GM10266 (cell line): ENCODE measurements at regions not wholly inside any gene's neighbourhood (a gene's known extent, or its start where the extent isn't known, plus 50 kb on each side); places are given as distances from the start of the nearest gene placed in this dataset.

ENCODE experiments used
- DNase-seq: peaks from one replicate; pipeline ENCODE4 v3.0.0; 2012; ENCODE audit errors: extremely low spot score
- TF ChIP-seq, protein P1 (sequence below): IDR thresholded peaks from 2 replicates; pipeline ENCODE4 v1.5.1; 2012; ENCODE audit warnings: mild to moderate bottlenecking, low read depth; ENCODE audit not compliant: control insufficient read depth, insufficient read depth; ENCODE audit errors: missing control alignments

DNA sequence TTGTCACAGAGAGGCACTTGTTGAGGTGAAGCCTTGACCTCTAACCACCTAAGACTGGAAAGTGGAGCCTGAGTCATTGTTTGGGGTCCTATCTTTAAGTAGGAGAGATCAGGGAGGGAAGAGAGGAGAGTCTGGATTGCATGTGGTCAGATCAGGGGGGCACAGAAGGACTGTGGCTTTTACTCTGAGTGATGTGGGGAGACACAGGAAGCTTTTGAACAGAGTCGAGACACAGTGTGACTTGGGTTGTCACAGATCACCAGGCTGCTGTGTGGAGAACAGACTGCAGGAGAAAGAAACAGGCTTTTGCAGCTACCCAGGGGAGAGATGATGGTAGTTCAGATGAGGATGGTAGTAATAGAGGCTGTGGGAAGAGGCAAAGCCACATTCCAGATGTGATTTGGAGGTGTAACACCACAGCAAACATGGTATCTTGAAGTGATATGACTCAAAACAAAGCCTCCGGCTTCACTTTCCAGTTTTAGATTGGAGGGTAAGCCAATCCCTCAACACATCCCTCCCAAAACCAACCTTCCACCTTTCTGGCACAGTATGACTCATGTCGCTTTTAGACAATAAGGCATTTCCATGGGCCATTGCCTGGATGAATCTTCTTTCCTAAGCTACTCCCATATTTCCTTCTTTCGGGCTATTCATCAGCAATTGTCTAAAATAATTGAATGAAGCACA, 125.8 kb upstream of the SLC44A3 start:
- TF ChIP-seq, protein P1, sequence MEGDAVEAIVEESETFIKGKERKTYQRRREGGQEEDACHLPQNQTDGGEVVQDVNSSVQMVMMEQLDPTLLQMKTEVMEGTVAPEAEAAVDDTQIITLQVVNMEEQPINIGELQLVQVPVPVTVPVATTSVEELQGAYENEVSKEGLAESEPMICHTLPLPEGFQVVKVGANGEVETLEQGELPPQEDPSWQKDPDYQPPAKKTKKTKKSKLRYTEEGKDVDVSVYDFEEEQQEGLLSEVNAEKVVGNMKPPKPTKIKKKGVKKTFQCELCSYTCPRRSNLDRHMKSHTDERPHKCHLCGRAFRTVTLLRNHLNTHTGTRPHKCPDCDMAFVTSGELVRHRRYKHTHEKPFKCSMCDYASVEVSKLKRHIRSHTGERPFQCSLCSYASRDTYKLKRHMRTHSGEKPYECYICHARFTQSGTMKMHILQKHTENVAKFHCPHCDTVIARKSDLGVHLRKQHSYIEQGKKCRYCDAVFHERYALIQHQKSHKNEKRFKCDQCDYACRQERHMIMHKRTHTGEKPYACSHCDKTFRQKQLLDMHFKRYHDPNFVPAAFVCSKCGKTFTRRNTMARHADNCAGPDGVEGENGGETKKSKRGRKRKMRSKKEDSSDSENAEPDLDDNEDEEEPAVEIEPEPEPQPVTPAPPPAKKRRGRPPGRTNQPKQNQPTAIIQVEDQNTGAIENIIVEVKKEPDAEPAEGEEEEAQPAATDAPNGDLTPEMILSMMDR, result no peak
- no peak for DNase-seq

DNA sequence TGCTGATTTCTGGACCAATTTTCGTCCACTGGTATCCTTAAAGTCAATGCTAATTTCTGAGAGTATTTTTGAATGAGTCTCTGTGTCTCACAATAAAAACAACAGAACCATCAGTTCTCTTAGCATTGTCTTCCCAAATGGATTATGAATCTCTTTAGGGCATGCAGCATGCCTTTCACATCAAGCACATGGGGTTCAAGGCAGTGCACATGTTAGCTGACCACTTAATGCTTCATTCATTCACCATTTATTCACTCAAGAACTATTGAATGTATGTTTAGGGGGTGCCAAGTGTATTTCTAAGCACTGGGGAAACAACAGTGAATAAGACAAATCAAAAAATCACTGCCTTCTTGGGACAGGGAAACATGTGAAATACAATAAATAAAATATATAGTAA, 126.7 kb upstream of the SLC44A3 start:
- no peak for DNase-seq
- TF ChIP-seq, protein P1, result no peak

- TF ChIP-seq, protein P1, result no peak
- no peak for DNase-seq
Measured at GRCh38 chr1:94693029-94693428, 127.1 kb upstream of the SLC44A3 start.

- TF ChIP-seq, protein P1, result no peak
- no peak for DNase-seq
Measured at GRCh38 chr1:94688646-94689045, 131.5 kb upstream of the SLC44A3 start.

DNA sequence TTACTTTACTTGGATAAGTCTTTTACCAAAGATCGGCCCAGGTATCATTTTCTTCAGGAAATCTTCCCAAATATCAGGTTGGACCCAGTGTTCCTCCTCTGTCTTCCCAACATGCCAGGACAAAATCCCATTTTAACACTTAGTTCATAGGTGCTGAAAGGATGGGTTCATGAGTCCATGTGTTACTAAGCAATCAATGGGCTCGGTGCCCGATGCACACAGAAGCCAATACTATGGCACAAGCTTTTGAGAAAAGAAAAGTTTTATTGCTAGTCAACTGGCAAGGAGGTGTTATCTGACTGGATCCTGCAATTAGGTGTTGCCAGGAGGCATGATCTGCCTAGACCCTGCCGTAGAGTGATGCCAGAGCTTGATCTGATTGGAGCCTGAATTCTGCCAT, 133.3 kb upstream of the SLC44A3 start:
- no peak for DNase-seq
- TF ChIP-seq, protein P1, result no peak

- DNase-seq, result no peak
- TF ChIP-seq, protein P1, result no peak
Measured at GRCh38 chr1:94684690-94685250, 135.4 kb upstream of the SLC44A3 start.

DNA sequence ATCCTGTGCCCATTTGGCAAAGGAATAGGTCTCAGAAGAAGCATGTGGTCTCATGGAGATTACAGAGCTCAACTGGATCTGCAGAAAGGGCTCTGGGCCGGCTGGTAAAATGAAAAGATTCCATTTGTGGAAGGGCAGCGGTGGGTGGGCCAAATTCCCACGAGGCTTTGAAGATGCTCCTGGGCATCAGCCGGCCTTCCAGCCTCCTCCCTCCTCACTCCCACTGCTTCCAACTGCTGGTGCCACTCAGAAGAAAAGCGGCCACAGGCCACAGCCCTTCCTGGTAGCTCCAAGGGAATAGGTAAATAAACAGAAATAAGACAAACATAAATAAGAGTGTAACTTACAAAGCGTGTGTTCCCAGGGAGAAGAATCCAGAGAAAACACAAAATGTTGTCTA, 136.3 kb upstream of the SLC44A3 start:
- DNase-seq, result no peak
- TF ChIP-seq, protein P1, result no peak
